HepG2 (cell line): ENCODE measurements at regions not wholly inside any gene's neighbourhood (a gene's known extent, or its start where the extent isn't known, plus 50 kb on each side); places are given as distances from the start of the nearest gene placed in this dataset.

Experiments
- ATAC-seq: fragments of 200-7000 bp; cut with Tn5 transposase; 3 replicates; pipeline ENCODE4 v1.9.1; 2020; ENCODE audit warnings: mild to moderate bottlenecking, moderate library complexity
- BruUV-seq: library from RNA; stranded (reverse); fragments of 400-500 nt; replicated peaks from 2 replicates; lab custom pipeline; 2021; lab: Mats Ljungman, UMichigan
- CTCF ChIA-PET: fragments of 300-600 bp; formaldehyde crosslinking; extraction: SDS; loops from one replicate; lab custom pipeline; 2021; ENCODE audit warnings: low total read pairs, inconsistent platforms, low intra/inter-chr PET ratio; lab: Yijun Ruan, JAX
- POLR2A ChIA-PET: fragments of 350-600 bp; sonication (Branson Sonifier 250); formaldehyde crosslinking; loops from one replicate; lab custom pipeline; 2020; ENCODE audit warnings: antibody characterized with exemption, inconsistent platforms; lab: Yijun Ruan, JAX
- DNase-seq: peaks from one replicate; pipeline ENCODE4 v3.0.0-alpha.2; 2015; ENCODE audit warnings: low spot score
- FAIRE-seq: peaks from 3 replicates; lab custom pipeline; 2011; peaks lifted over from hg19 to GRCh38; lab: Jason Lieb, UNC
- H2AFZ ChIP-seq: one replicate; pipeline ENCODE4 v1.6.1; 2011; ENCODE audit warnings: low read length, inconsistent platforms
- H3K27ac ChIP-seq: fragments of 300-600 bp; 3 replicates; pipeline ENCODE4 v1.8.0; 2011; ENCODE audit warnings: mixed run types, mild to moderate bottlenecking, mixed read lengths, low read length, inconsistent platforms; ENCODE audit not compliant: insufficient read depth; ENCODE audit errors: extremely low read length
- H3K27me3 ChIP-seq, 2 experiments: fragments of 200-600 bp in 1 of 2; 2 replicates in 1 of 2; 3 replicates in 1 of 2; pipeline versions ENCODE4 v1.6.0 to v1.8.0; 2011; ENCODE audit warnings: low read length in 2 of 2, mild to moderate bottlenecking in 2 of 2, moderate library complexity in 2 of 2, inconsistent platforms in 1 of 2; ENCODE audit not compliant: insufficient read depth in 2 of 2, control insufficient read depth in 1 of 2
- H3K36me3 ChIP-seq, 2 experiments: fragments of 200-600 bp in 1 of 2; replicated peaks in 1 of 2; 2 replicates in 1 of 2; 3 replicates in 1 of 2; pipeline versions ENCODE4 v1.5.1 to v1.8.0; 2011; ENCODE audit warnings: low read length in 2 of 2, inconsistent platforms in 1 of 2; ENCODE audit not compliant: insufficient read depth in 2 of 2, control insufficient read depth in 1 of 2
- H3K4me1 ChIP-seq: 2 replicates; pipeline ENCODE4 v1.5.1; 2012; ENCODE audit warnings: low read length, inconsistent platforms; ENCODE audit not compliant: insufficient read depth
- H3K4me2 ChIP-seq: 2 replicates; pipeline ENCODE4 v1.6.0; 2011; ENCODE audit warnings: low read depth, low read length, inconsistent platforms
- H3K4me3 ChIP-seq, 3 experiments: fragments of 200-600 bp in 1 of 3; sonication (generic), shearing (Covaris generic) in 1 of 3; replicated peaks in 1 of 3; 2 replicates each; pipeline ENCODE4 v1.5.1; 2011 to 2016; ENCODE audit warnings: low read length in 3 of 3, inconsistent platforms in 2 of 3, low read depth in 2 of 3, mild to moderate bottlenecking in 2 of 3, control low read depth in 1 of 3, mixed read lengths in 1 of 3; ENCODE audit not compliant: insufficient read depth in 1 of 3
- H3K79me2 ChIP-seq: one replicate; pipeline ENCODE4 v1.6.1; 2011; ENCODE audit warnings: low read length, inconsistent platforms; ENCODE audit not compliant: insufficient read depth
- H3K9ac ChIP-seq: 2 replicates; pipeline ENCODE4 v1.6.0; 2011; ENCODE audit warnings: mild to moderate bottlenecking, low read depth, low read length, inconsistent platforms; ENCODE audit not compliant: insufficient read depth
- H3K9me3 ChIP-seq: 2 replicates; pipeline ENCODE4 v1.5.1; 2012; ENCODE audit warnings: mild to moderate bottlenecking, low read length
- H4K20me1 ChIP-seq: 2 replicates; pipeline ENCODE4 v1.6.0; 2011; ENCODE audit warnings: inconsistent platforms, mild to moderate bottlenecking, low read length, moderate library complexity; ENCODE audit not compliant: insufficient read depth
- DZIP1 ChIP-seq: sonication (generic); formaldehyde crosslinking; IDR thresholded peaks from 2 replicates; pipeline ENCODE4 v1.5.0; 2020; ENCODE audit warnings: mild to moderate bottlenecking, missing genetic modification reagents
- ELF3 ChIP-seq: IDR thresholded peaks from 2 replicates; pipeline ENCODE4 v1.6.1; 2016; ENCODE audit warnings: missing genetic modification reagents, missing compliant biosample characterization
- ISX ChIP-seq: sonication (generic); formaldehyde crosslinking; conservative IDR thresholded peaks from 2 replicates; pipeline ENCODE4 v1.5.0; 2020; ENCODE audit warnings: missing genetic modification reagents
- MTA3 ChIP-seq: sonication (generic); formaldehyde crosslinking; IDR thresholded peaks from 2 replicates; pipeline ENCODE4 v1.4.0; 2020; ENCODE audit warnings: missing genetic modification reagents
- POLR2G ChIP-seq: fragments of 200-400 bp; formaldehyde crosslinking; IDR thresholded peaks from 2 replicates; pipeline ENCODE4 v1.6.1; 2018; ENCODE audit warnings: mild to moderate bottlenecking, low read depth, low read length, moderate library complexity
- SETDB1 ChIP-seq: sonication (generic); formaldehyde crosslinking; IDR thresholded peaks from 2 replicates; pipeline ENCODE4 v1.5.1; 2020; ENCODE audit warnings: missing genetic modification reagents, mild to moderate bottlenecking, borderline replicate concordance
- SKIL ChIP-seq: sonication (generic); formaldehyde crosslinking; IDR thresholded peaks from 2 replicates; pipeline ENCODE4 v1.8.0; 2022; ENCODE audit warnings: missing genetic modification reagents, mild to moderate bottlenecking, moderate library complexity, borderline replicate concordance
- ZNF282 ChIP-seq: fragments of 450-650 bp; IDR thresholded peaks from 2 replicates; pipeline ENCODE4 v1.6.1; 2018; ENCODE audit not compliant: partially characterized antibody
- WGBS: methylation state at CpG from one replicate; pipeline ENCODE4 v1.1.6; 2017; ENCODE audit warnings: low lambda C conversion rate; 5-methylcytosine and 5-hydroxymethylcytosine counted together
- in situ Hi-C: cut with HindIII; loops from 2 replicates; pipeline ENCODE4 v1.10.0; 2017; ENCODE audit warnings: low pct_unique_long_range_greater_than_20kb; ENCODE audit not compliant: extremely low pct_ligation_motif_present
- intact Hi-C: fragments of 100-400 bp; cut with micrococcal nuclease; formaldehyde crosslinking; loops from one replicate; pipeline ENCODE4 v1.10.0; 2022; ENCODE audit not compliant: unreplicated experiment

GRCh38 chr4:189265515-189265914 lies 675.2 kb upstream of the FRG1 start:
- peaks cover 24% of the 10 kb centered on the region for H3K9me3 ChIP-seq
- no peaks in the 10 kb centered on the region for H3K79me2 ChIP-seq
- ChIA-PET CTCF (no interaction called here), POLR2A (no interaction called here)
- no peak overlapping the region for H2AFZ ChIP-seq
- BruUV-seq, result no TSS peak
- H3K27me3 ChIP-seq, result no peaks in the 10 kb centered on the region
- no peak for TF ChIP-seq ISX
- TF ChIP-seq POLR2G, result no peak
- no peak for TF ChIP-seq ZNF282
- no peak for TF ChIP-seq ELF3 (CRISPR knock-in tag)
- TF ChIP-seq SETDB1 (CRISPR knock-in tag), result no peak
- no peak for TF ChIP-seq MTA3 (CRISPR knock-in tag)
- TF ChIP-seq DZIP1 (CRISPR knock-in tag), result no peak
- TF ChIP-seq SKIL (CRISPR knock-in tag), result no peak
- no peak overlapping the region for H3K4me2 ChIP-seq
- no peaks in the 10 kb centered on the region for H4K20me1 ChIP-seq
- H3K4me1 ChIP-seq, result no peaks in the 10 kb centered on the region
- ATAC-seq (no peak), DNase-seq (no peak), FAIRE-seq (no peak)
- in situ Hi-C loops (no loop called here), intact Hi-C loops (no loop called here)
- 83% methylated on average over 7 of the region's 7 CpGs for WGBS
- H3K4me3 ChIP-seq, result no peak overlapping the region
- no peak overlapping the region for H3K27ac ChIP-seq
- no peak overlapping the region for H3K9ac ChIP-seq
- no peaks in the 10 kb centered on the region for H3K36me3 ChIP-seq
